GM21526 (cell line): ENCODE measurements at regions not wholly inside any gene's neighbourhood (a gene's known extent, or its start where the extent isn't known, plus 50 kb on each side); places are given as distances from the start of the nearest gene placed in this dataset.
"Not testable (repeated sequence)": the region's sequence is repeated elsewhere in the genome, so short reads cannot be mapped to it uniquely, and the experiment has no call there.

Experiments used
- ATAC-seq: cut with Tn5 transposase; IDR thresholded peaks from one replicate; pipeline ENCODE4 v1.9.1; 2021; ENCODE audit warnings: moderate library complexity; ENCODE audit not compliant: unreplicated experiment, low FRiP score

GRCh38 chr7:84941936-84942335 lies 244.9 kb downstream of the SEMA3D start:
- ATAC-seq, result no peak

GRCh38 chr7:84941291-84941690 lies 245.6 kb downstream of the SEMA3D start:
- no peak for ATAC-seq

- no peak for ATAC-seq
These were observed 247.0 kb downstream of the SEMA3D start for GRCh38 chr7:84939888-84940287.

GRCh38 chr7:84939442-84939841 lies 247.4 kb downstream of the SEMA3D start:
- no peak for ATAC-seq

GRCh38 chr7:84924353-84924752 lies 262.5 kb downstream of the SEMA3D start:
- ATAC-seq, result no peak

- no peak for ATAC-seq
These were observed 263.5 kb downstream of the SEMA3D start for GRCh38 chr7:84923348-84923747.

GRCh38 chr7:84921154-84921553 lies 265.7 kb downstream of the SEMA3D start:
- no peak for ATAC-seq

GRCh38 chr7:84916973-84917372 lies 269.9 kb downstream of the SEMA3D start:
- not testable (repeated sequence) for ATAC-seq

GRCh38 chr7:84916161-84916560 lies 270.7 kb downstream of the SEMA3D start:
- ATAC-seq, result no peak

GRCh38 chr7:84914598-84914997 lies 272.3 kb downstream of the SEMA3D start:
- ATAC-seq, result no peak

GRCh38 chr7:84913731-84914130 lies 273.1 kb downstream of the SEMA3D start:
- no peak for ATAC-seq

GRCh38 chr7:84912993-84913635 lies 273.7 kb downstream of the SEMA3D start:
- no peak for ATAC-seq

GRCh38 chr7:84912537-84912936 lies 274.3 kb downstream of the SEMA3D start:
- ATAC-seq, result no peak

- no peak for ATAC-seq
These were observed 274.8 kb downstream of the SEMA3D start for GRCh38 chr7:84912018-84912417.

- no peak for ATAC-seq
These were observed 275.8 kb downstream of the SEMA3D start for GRCh38 chr7:84911077-84911476.

- ATAC-seq, result not testable (repeated sequence)
These were observed 276.5 kb downstream of the SEMA3D start for GRCh38 chr7:84910322-84910721.

- ATAC-seq, result no peak
These were observed 278.6 kb downstream of the SEMA3D start for GRCh38 chr7:84908196-84908793.

- no peak for ATAC-seq
These were observed 280.0 kb downstream of the SEMA3D start for GRCh38 chr7:84906889-84907288.

GRCh38 chr7:84904561-84904960 lies 282.3 kb downstream of the SEMA3D start:
- ATAC-seq, result no peak

- no peak for ATAC-seq
These were observed 285.5 kb downstream of the SEMA3D start for GRCh38 chr7:84901366-84901765.

- ATAC-seq, result no peak
These were observed 286.6 kb downstream of the SEMA3D start for GRCh38 chr7:84900215-84900614.

- no peak for ATAC-seq
These were observed 291.3 kb downstream of the SEMA3D start for GRCh38 chr7:84895563-84895962.
